Gastrocnemius medialis (tissue), 4 donors: ENCODE measurements at regions not wholly inside any gene's neighbourhood (a gene's known extent, or its start where the extent isn't known, plus 50 kb on each side); places are given as distances from the start of the nearest gene placed in this dataset.

ENCODE experiments used
- CTCF ChIP-seq, 5 experiments: fragments of 450-650 bp in 3 of 5; fragments of 200-600 bp in 2 of 5; sonication (generic) in 2 of 5; IDR thresholded peaks in 4 of 5; conservative IDR thresholded peaks in 1 of 5; 1 replicate in 4 of 5; 2 replicates in 1 of 5; pipeline ENCODE4 v1.5.1; 2016 to 2019; ENCODE audit warnings: antibody characterized with exemption in 5 of 5, mild to moderate bottlenecking in 3 of 5, moderate library complexity in 3 of 5
- POLR2A ChIP-seq, 2 donors: fragments of 450-650 bp; IDR thresholded peaks; one replicate each; pipeline ENCODE4 v1.6.1; 2017; ENCODE audit warnings: antibody characterized with exemption in 2 of 2, mild to moderate bottlenecking in 2 of 2, moderate library complexity in 2 of 2

GRCh38 chr10:108411894-108412293 is 1247.4 kb upstream of the SORCS1 start:
- TF ChIP-seq CTCF (IDR thresholded peaks at IDR 0.05 in 4 of 5, conservative IDR thresholded peaks at IDR 0.05 in 1 of 5): no peak
- TF ChIP-seq POLR2A (IDR thresholded peaks at IDR 0.05): no peak
